ENCODE measurements at regions not wholly inside any gene's neighbourhood (a gene's known extent, or its start where the extent isn't known, plus 50 kb on each side); places are given as distances from the start of the nearest gene placed in this dataset.

GRCh38 chr3:159781867-159782266 lies 206.8 kb upstream of the IL12A start:
- BruUV-seq (replicated peaks): no TSS peak
- no peak for TF ChIP-seq EZH2phosphoT487 (IDR thresholded peaks at IDR 0.05; ENCODE audit: borderline replicate concordance, low read depth, low read length)
- TF ChIP-seq CTCF (conservative IDR thresholded peaks at IDR 0.05; ENCODE audit: low read length): no peak
- Histone ChIP-seq H3K79me2 (ENCODE audit: insufficient read depth, low read depth, low read length) (no peaks in the 10 kb centered on the region), H4K20me1 (ENCODE audit: insufficient read depth, low read length) (no peaks in the 10 kb centered on the region; the same call in 1 of the 2 replicates), H3K4me3 (ENCODE audit: low read depth, low read length, poor library complexity, severe bottlenecking) (no peak overlapping the region), H3K36me3 (ENCODE audit: insufficient read depth, low read length) (no peaks in the 10 kb centered on the region), H2AFZ (ENCODE audit: low read length) (no peak overlapping the region), H3K27ac (ENCODE audit: low read depth, low read length, poor library complexity, severe bottlenecking) (no peak overlapping the region), H3K9me3 (ENCODE audit: low read length) (no peaks in the 10 kb centered on the region), H3K9me2 (ENCODE audit: insufficient read depth, low read length) (no peaks in the 10 kb centered on the region), H3K4me2 (ENCODE audit: low read length) (no peak overlapping the region), H3K4me1 (ENCODE audit: insufficient read depth, low read length, poor library complexity, severe bottlenecking) (no peaks in the 10 kb centered on the region)
- CTCF ChIA-PET (ENCODE audit: unreplicated experiment): no interaction called here
- intact Hi-C loops (cut with micrococcal nuclease; ENCODE audit: unreplicated experiment): no loop called here
- POLR2A ChIA-PET: interaction anchor here (0.8 kb wide), 1 partner anchor 51 kb away, joined by 3 read pairs; no protein-coding TSS in a partner anchor
- DNase-seq (ENCODE audit: low spot score): no peak

GRCh38 chr3:159782724-159783421 lies 205.8 kb upstream of the IL12A start:
- H3K4me1 ChIP-seq (ENCODE audit: insufficient read depth, low read length, poor library complexity, severe bottlenecking): no peaks in the 10 kb centered on the region
- no peak overlapping the region for H2AFZ ChIP-seq (ENCODE audit: low read length)
- H4K20me1 ChIP-seq (ENCODE audit: insufficient read depth, low read length): no peaks in the 10 kb centered on the region; the same call in 1 of the 2 replicates
- no peak overlapping the region for H3K4me3 ChIP-seq (ENCODE audit: low read depth, low read length, poor library complexity, severe bottlenecking)
- no peaks in the 10 kb centered on the region for H3K79me2 ChIP-seq (ENCODE audit: insufficient read depth, low read depth, low read length)
- intact Hi-C loops (cut with micrococcal nuclease; ENCODE audit: unreplicated experiment): no loop called here
- no TSS peak for BruUV-seq (replicated peaks)
- no peak for DNase-seq (ENCODE audit: low spot score)
- H3K36me3 ChIP-seq (ENCODE audit: insufficient read depth, low read length): no peaks in the 10 kb centered on the region
- TF ChIP-seq EZH2phosphoT487 (IDR thresholded peaks at IDR 0.05; ENCODE audit: borderline replicate concordance, low read depth, low read length): no peak
- ChIA-PET POLR2A (interaction anchor here (1.3 to 1.4 kb wide), 2 partner anchors 18 to 21 kb away, joined by 3 read pairs; no protein-coding TSS in a partner anchor), CTCF (ENCODE audit: unreplicated experiment) (no interaction called here)
- no peaks in the 10 kb centered on the region for H3K9me2 ChIP-seq (ENCODE audit: insufficient read depth, low read length)
- no peak overlapping the region for H3K4me2 ChIP-seq (ENCODE audit: low read length)
- no peak overlapping the region for H3K27ac ChIP-seq (ENCODE audit: low read depth, low read length, poor library complexity, severe bottlenecking)
- no peaks in the 10 kb centered on the region for H3K9me3 ChIP-seq (ENCODE audit: low read length)

GRCh38 chr3:159783780-159784742 lies 204.6 kb upstream of the IL12A start:
- Histone ChIP-seq H3K4me2 (ENCODE audit: low read length) (no peak overlapping the region), H3K9me3 (ENCODE audit: low read length) (no peaks in the 10 kb centered on the region), H3K9me2 (ENCODE audit: insufficient read depth, low read length) (no peaks in the 10 kb centered on the region), H3K27ac (ENCODE audit: low read depth, low read length, poor library complexity, severe bottlenecking) (no peak overlapping the region), H4K20me1 (ENCODE audit: insufficient read depth, low read length) (no peaks in the 10 kb centered on the region; the same call in 1 of the 2 replicates), H3K36me3 (ENCODE audit: insufficient read depth, low read length) (no peaks in the 10 kb centered on the region), H2AFZ (ENCODE audit: low read length) (no peak overlapping the region), H3K4me3 (ENCODE audit: low read depth, low read length, poor library complexity, severe bottlenecking) (no peak overlapping the region), H3K4me1 (ENCODE audit: insufficient read depth, low read length, poor library complexity, severe bottlenecking) (no peaks in the 10 kb centered on the region), H3K79me2 (ENCODE audit: insufficient read depth, low read depth, low read length) (no peaks in the 10 kb centered on the region)
- BruUV-seq (replicated peaks): no TSS peak
- CTCF ChIA-PET (ENCODE audit: unreplicated experiment): no interaction called here
- TF ChIP-seq CTCF (conservative IDR thresholded peaks at IDR 0.05; ENCODE audit: low read length): no peak
- TF ChIP-seq EZH2phosphoT487 (IDR thresholded peaks at IDR 0.05; ENCODE audit: borderline replicate concordance, low read depth, low read length): no peak
- POLR2A ChIA-PET: interaction anchor here (0.6 to 1.5 kb wide), 5 partner anchors 8 to 65 kb away, joined by 3 to 5 read pairs (median 3); no protein-coding TSS in a partner anchor
- intact Hi-C loops (cut with micrococcal nuclease; ENCODE audit: unreplicated experiment): no loop called here
- DNase-seq (ENCODE audit: low spot score): no peak

All from OCI-LY7 (cell line).